GM19372 (cell line): ENCODE measurements at regions not wholly inside any gene's neighbourhood (a gene's known extent, or its start where the extent isn't known, plus 50 kb on each side); places are given as distances from the start of the nearest gene placed in this dataset.
"Not testable (repeated sequence)": the region's sequence is repeated elsewhere in the genome, so short reads cannot be mapped to it uniquely, and the experiment has no call there.

ENCODE experiments used
- ATAC-seq: cut with Tn5 transposase; IDR thresholded peaks from one replicate; pipeline ENCODE4 v1.9.1; 2021; ENCODE audit warnings: mild to moderate bottlenecking, low read depth, moderate library complexity; ENCODE audit not compliant: unreplicated experiment

DNA sequence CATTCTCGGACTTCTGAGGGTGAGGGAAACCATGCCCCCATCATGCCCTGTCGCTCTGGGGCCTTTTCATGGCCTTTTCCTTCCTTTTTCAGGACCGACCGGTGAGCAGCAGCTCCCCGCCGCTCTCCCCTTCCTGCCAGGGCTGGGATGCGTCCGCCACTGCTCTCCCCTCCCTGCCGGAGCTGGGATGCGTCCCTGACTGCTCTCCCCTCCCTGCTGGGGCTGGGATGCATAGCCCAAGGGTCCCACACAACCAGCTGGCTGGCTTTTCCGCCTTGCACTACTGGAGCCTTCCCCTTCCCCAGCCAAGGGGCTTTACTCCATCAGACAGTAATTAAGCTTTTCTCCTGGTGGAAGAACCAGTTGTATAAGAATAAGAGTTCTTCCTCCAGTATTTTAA lies 129.7 kb upstream of the COBL start:
- ATAC-seq, result no peak

DNA sequence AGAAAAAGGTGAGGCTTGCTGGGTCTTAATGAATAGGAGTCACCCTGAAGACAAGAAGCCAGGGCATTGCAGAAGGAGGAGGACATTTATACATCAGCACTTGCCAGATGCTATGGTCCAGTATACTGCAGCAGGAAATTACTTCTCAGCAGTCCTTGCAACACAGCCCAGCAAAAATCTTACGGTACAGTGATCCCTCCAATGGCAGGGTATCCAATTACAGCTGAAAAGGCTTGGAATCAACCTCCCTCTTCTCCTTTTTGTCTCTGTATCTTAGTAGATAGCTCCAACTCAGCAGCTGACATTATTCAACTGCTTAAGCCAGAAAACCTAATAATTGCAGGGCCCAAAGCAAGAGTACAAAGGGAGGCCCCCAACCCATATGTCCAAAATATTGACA lies 128.3 kb upstream of the COBL start:
- no peak for ATAC-seq

- no peak for ATAC-seq
Observed at GRCh38 chr7:51430480-51431086, 114.0 kb upstream of the COBL start.

DNA sequence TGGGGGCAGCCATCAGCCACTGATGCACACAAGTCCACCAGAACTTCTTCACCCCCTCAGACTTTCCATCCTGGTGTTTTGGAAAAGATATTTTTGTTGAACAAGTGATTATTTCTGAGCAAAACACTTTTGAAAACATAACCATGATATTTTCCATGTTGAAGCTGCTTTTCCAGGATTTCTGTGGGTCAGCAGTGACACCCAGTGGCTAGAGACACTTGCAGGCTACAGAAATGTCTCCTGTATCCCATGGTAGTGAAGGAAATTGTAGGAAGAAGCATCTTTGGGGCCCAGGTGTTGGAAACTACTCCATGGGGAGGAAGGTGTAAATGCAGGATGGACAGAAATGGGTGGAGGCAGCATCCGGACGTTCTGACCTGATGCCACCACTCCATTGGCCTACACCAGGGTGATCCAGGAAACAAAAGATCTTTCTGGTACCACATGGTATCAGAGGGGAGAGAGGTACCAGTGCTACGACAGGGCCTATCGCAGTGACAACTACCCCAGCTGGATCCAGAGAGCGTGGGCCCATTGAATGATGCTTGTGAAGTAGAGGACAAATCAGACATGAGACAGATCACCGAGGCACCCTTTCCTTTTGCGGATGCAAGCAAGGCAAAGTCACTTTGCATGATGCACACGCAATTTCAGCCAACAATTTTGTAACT lies 111.7 kb upstream of the COBL start:
- no peak for ATAC-seq

- ATAC-seq, result no peak
Observed at GRCh38 chr7:51426163-51426562, 109.6 kb upstream of the COBL start.

GRCh38 chr7:51409934-51410333 lies 93.3 kb upstream of the COBL start:
- ATAC-seq, result not testable (repeated sequence)

GRCh38 chr7:51397608-51398007 lies 81.0 kb upstream of the COBL start:
- ATAC-seq, result not testable (repeated sequence)

DNA sequence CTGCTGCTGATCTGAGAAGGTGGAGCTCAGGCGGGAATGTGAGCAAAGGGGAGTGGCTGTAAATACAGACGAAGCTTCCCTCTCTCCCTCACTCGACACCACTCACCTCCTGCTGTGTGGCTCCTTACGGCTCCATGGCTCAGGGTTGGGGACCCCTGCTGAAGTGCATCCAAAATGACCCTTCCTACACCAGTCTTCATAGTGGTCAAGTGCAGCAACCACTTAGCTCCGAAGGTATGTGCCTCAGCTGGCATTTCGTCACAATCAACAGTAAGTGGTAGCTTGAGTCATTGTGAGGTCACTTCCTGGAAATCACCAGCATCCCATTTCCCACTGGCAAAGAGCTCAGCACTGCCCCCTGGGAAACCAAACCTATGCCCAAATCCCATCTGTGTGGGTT lies 76.4 kb upstream of the COBL start:
- ATAC-seq, result not testable (repeated sequence)

- ATAC-seq, result not testable (repeated sequence)
Observed at GRCh38 chr7:51389952-51390351, 73.3 kb upstream of the COBL start.

DNA sequence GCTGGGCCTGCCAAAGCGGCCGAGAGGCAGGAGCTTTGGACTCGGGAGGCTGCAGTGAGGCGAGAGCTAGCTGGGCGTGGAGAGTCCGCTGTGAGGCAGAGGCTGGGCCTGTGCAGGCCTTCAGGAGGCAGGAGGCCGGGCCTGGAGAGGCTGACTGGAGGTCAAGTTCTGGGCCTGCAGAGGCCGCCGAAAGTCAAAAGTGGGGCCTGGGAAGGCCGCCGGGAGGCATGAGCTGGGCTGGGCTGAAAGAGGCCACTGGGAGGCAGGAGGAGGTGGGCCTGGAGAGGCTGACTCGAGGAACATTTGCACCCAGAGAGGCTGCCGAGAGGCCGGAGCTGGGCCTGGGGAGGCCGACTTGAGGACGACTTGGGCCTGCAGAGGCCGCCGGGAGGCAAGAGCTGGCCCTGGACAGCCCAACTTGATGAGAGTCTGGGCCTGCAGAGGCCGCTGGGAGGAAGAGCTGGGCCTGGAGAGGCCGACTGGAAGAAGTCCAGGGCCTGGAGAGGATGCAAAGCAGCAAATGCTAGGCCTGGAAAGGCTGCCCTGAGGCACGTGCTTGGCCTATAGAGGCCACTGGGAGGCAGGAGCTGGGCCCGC lies 72.7 kb upstream of the COBL start:
- ATAC-seq, result not testable (repeated sequence)

- ATAC-seq, result not testable (repeated sequence)
Observed at GRCh38 chr7:51388241-51388640, 71.6 kb upstream of the COBL start.

DNA sequence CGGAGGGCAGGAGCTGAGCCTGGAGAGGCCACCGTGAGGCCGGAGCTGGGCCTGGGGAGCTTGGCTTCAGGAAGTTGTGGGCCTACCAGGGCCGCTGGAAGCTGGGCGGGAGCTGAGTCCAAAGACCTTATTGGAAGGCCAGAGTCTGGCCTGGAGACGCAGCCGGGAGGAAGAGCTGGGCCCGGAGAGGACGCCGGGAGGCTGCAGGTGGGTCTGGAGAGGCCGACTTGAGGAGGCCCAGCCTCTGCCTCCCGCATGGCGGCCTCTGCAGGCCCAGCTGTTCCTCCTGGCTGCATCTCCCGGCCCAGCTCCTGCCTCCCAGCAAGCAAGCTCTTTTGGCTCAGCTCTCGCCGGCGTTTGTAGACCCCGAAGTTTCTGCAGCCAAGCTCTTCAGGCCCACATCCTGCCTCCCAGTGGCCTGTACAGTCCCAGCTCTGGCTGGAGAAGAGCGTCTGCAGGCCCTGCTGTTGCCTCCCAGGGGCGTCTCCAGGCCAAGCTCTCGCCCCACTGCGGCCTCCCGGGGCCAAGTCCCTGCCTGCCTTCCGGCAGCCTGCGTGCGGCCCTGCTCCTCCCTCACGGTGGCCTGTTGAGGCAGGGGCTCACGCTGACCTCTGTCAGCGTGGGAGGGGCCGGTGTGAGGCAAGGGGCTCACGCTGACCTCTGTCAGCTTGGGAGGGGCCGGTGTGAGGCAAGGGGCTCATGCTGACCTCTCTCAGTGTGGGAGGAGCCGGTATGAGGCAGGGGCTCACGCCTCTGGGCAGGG lies 70.4 kb upstream of the COBL start:
- ATAC-seq, result not testable (repeated sequence)

GRCh38 chr7:51386184-51386583 lies 69.6 kb upstream of the COBL start:
- ATAC-seq, result not testable (repeated sequence)

GRCh38 chr7:51382243-51382642 lies 65.6 kb upstream of the COBL start:
- ATAC-seq, result not testable (repeated sequence)

GRCh38 chr7:51376420-51377092 lies 59.9 kb upstream of the COBL start:
- ATAC-seq, result no peak

DNA sequence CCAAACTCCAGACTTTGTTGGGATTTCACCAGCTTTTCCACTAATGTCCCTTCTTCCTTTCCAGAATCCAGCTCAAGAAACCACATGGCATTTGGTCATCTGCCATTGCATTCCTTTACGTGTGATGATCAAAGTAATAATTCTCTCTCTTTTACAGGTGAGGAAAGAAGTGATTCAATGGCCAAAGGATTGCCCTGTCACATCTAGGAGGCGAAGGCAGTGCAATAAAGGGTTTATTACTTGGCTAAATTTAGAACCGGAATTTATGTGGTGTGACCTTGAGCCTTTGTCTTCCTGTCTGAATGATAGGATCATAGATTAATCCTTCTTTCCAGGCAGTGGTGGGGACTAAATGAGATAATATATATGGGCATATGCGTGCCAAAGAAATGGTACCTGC lies 58.3 kb upstream of the COBL start:
- no peak for ATAC-seq

GRCh38 chr7:51373607-51374006 lies 57.0 kb upstream of the COBL start:
- ATAC-seq, result not testable (repeated sequence)

GRCh38 chr7:51369746-51370145 lies 53.1 kb upstream of the COBL start:
- no peak for ATAC-seq

DNA sequence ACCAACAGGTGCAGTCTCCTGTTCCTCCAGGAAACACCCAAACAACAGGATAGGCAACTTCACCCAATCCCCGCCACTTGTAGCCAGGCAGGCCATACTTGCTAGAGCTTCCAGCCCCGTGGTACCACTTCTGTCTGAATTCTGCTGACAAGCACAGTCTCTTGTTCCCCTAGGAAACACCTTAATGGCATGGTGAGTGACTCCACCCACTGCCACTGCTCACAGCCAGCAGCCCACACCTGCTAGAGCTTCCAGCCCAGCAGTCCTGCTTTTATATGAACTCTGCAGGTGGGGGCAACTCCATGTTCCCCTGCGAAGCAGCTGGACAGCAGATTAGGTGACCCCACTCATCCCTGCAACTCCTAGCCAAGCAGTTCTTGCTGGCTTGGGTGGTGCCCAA lies 52.6 kb upstream of the COBL start:
- ATAC-seq, result not testable (repeated sequence)

- ATAC-seq, result no peak
Observed at GRCh38 chr7:51368334-51368733, 51.7 kb upstream of the COBL start.

GRCh38 chr7:51367614-51367968 lies 51.0 kb upstream of the COBL start:
- no peak for ATAC-seq
